Endothelial cell of umbilical vein (primary cell): ENCODE measurements at regions not wholly inside any gene's neighbourhood (a gene's known extent, or its start where the extent isn't known, plus 50 kb on each side); places are given as distances from the start of the nearest gene placed in this dataset.

ENCODE experiments used
- BruUV-seq: library from RNA; stranded (reverse); fragments of 400-500 nt; replicated peaks from 2 replicates; lab custom pipeline; 2021; lab: Mats Ljungman, UMichigan
- CTCF ChIA-PET: fragments of 300-600, 350-600 bp; sonication (Branson Sonifier 250); formaldehyde crosslinking; loops from one replicate; lab custom pipeline; 2021; ENCODE audit warnings: antibody characterized with exemption, inconsistent platforms; lab: Charles Lee
- POLR2A ChIA-PET: fragments of 300-600, 350-600 bp; sonication (Branson Sonifier 250); formaldehyde crosslinking; loops from one replicate; lab custom pipeline; 2021; ENCODE audit warnings: antibody characterized with exemption, inconsistent platforms; lab: Charles Lee
- DNase-seq: peaks from one replicate; pipeline ENCODE4 v3.0.0-alpha.2; 2011; ENCODE audit warnings: low read depth, low spot score
- FAIRE-seq: peaks from 2 replicates; lab custom pipeline; 2011; peaks lifted over from hg19 to GRCh38; lab: Jason Lieb, UNC
- H2AFZ ChIP-seq: 2 replicates; pipeline ENCODE4 v1.6.0; 2012; ENCODE audit warnings: low read depth, low read length, control low read depth, inconsistent platforms
- H3K27ac ChIP-seq: 2 replicates; pipeline ENCODE4 v1.5.1; 2011; ENCODE audit warnings: low read depth, mild to moderate bottlenecking, control low read depth, low read length, moderate library complexity; ENCODE audit not compliant: insufficient read depth
- H3K27me3 ChIP-seq, 2 experiments: 2 replicates each; pipeline versions ENCODE4 v1.6.0 to v1.6.1; 2011; ENCODE audit warnings: low read length in 2 of 2, mixed read lengths in 1 of 2; ENCODE audit not compliant: control insufficient read depth in 2 of 2, insufficient read depth in 2 of 2
- H3K36me3 ChIP-seq, 2 experiments: 2 replicates in 1 of 2; 3 replicates in 1 of 2; pipeline ENCODE4 v1.5.1; 2011; ENCODE audit warnings: low read length in 2 of 2, mild to moderate bottlenecking in 1 of 2, moderate library complexity in 1 of 2; ENCODE audit not compliant: control insufficient read depth in 2 of 2, insufficient read depth in 2 of 2; ENCODE audit errors: extremely low read depth in 1 of 2
- H3K4me1 ChIP-seq: 3 replicates; pipeline ENCODE4 v1.5.1; 2011; ENCODE audit warnings: mild to moderate bottlenecking, low read length; ENCODE audit not compliant: control insufficient read depth, insufficient read depth; ENCODE audit errors: extremely low read depth
- H3K4me2 ChIP-seq: 2 replicates; pipeline ENCODE4 v1.6.1; 2011; ENCODE audit warnings: low read length, control low read depth, mixed read lengths; ENCODE audit not compliant: insufficient read depth
- H3K4me3 ChIP-seq, 3 experiments: fragments of 200-600 bp in 1 of 3; sonication (generic), shearing (Covaris generic) in 1 of 3; replicated peaks in 1 of 3; 2 replicates each; pipeline ENCODE4 v1.5.1; 2011 to 2016; ENCODE audit warnings: control low read depth in 3 of 3, low read length in 3 of 3, mild to moderate bottlenecking in 2 of 3, inconsistent platforms in 1 of 3, low read depth in 1 of 3, moderate library complexity in 1 of 3; ENCODE audit not compliant: insufficient read depth in 1 of 3
- H3K79me2 ChIP-seq: 2 replicates; pipeline ENCODE4 v1.6.0; 2012; ENCODE audit warnings: low read length, inconsistent platforms; ENCODE audit not compliant: control insufficient read depth, insufficient read depth
- H3K9ac ChIP-seq: replicated peaks from 2 replicates; pipeline ENCODE3; 2011; ENCODE audit warnings: low read length, control low read depth; ENCODE audit not compliant: insufficient read depth; ENCODE audit errors: extremely low read depth
- H3K9me1 ChIP-seq: replicated peaks from 3 replicates; pipeline ENCODE4 v1.6.0; 2011; ENCODE audit warnings: mild to moderate bottlenecking, low read length; ENCODE audit not compliant: control insufficient read depth, insufficient read depth; ENCODE audit errors: extremely low read depth
- H3K9me3 ChIP-seq: replicated peaks from 2 replicates; pipeline ENCODE4 v1.5.1; 2012; ENCODE audit warnings: low read length, inconsistent platforms; ENCODE audit not compliant: control insufficient read depth, insufficient read depth
- H4K20me1 ChIP-seq: replicated peaks from 2 replicates; pipeline ENCODE3; 2011; ENCODE audit warnings: mild to moderate bottlenecking, low read length; ENCODE audit not compliant: control insufficient read depth, insufficient read depth; ENCODE audit errors: extremely low read depth
- EZH2 ChIP-seq: IDR thresholded peaks from 2 replicates; pipeline ENCODE4 v1.6.1; 2012; ENCODE audit warnings: borderline replicate concordance, low read depth, mild to moderate bottlenecking, moderate library complexity, low read length, inconsistent platforms; ENCODE audit not compliant: severe bottlenecking
- GATA2 ChIP-seq: IDR thresholded peaks from 2 replicates; pipeline ENCODE4 v1.7.0; 2011; ENCODE audit warnings: low read depth, mild to moderate bottlenecking, moderate library complexity, mixed read lengths, low read length; ENCODE audit not compliant: insufficient read length, insufficient read depth
- JUN ChIP-seq: IDR thresholded peaks from 2 replicates; pipeline ENCODE4 v1.6.1; 2011; ENCODE audit warnings: borderline replicate concordance, low read depth; ENCODE audit not compliant: insufficient read length, insufficient read depth
- MYC ChIP-seq: IDR thresholded peaks from one replicate; pipeline ENCODE4 v1.6.1; 2011; ENCODE audit warnings: mild to moderate bottlenecking, low read depth, low read length
- POLR2A ChIP-seq: IDR thresholded peaks from 2 replicates; pipeline ENCODE4 v1.6.1; 2012; ENCODE audit warnings: low read depth, mild to moderate bottlenecking, control low read depth, low read length
- POLR2AphosphoS5 ChIP-seq: IDR thresholded peaks from 2 replicates; pipeline ENCODE4 v1.6.1; 2012; ENCODE audit warnings: low read depth, mild to moderate bottlenecking, control low read depth, low read length, moderate library complexity; ENCODE audit not compliant: insufficient read depth
- dilution Hi-C: fragments of 300-500 bp; cut with MboI; formaldehyde crosslinking; loops from one replicate; pipeline ENCODE4 v1.15.0; 2019; ENCODE audit warnings: low sequenced_read_pairs; ENCODE audit not compliant: extremely low pct_ligation_motif_present
- intact Hi-C: fragments of 100-400 bp; cut with micrococcal nuclease; formaldehyde crosslinking; loops from one replicate; pipeline ENCODE4 v1.10.0; 2022
- TF ChIP-seq, protein P1 (sequence below), 2 donors: IDR thresholded peaks; 1 replicate in 1 of 2; 2 replicates in 1 of 2; pipeline ENCODE4 v1.5.1; 2011; ENCODE audit warnings: low read length in 2 of 2, mild to moderate bottlenecking in 2 of 2, moderate library complexity in 2 of 2, control low read depth in 1 of 2, inconsistent platforms in 1 of 2, low read depth in 1 of 2; ENCODE audit not compliant: insufficient read depth in 1 of 2; ENCODE audit errors: extremely low read depth in 1 of 2
- TF ChIP-seq, protein P2 (sequence below): IDR thresholded peaks from 2 replicates; pipeline ENCODE4 v1.6.1; 2011; ENCODE audit not compliant: insufficient read depth, insufficient read length

DNA sequence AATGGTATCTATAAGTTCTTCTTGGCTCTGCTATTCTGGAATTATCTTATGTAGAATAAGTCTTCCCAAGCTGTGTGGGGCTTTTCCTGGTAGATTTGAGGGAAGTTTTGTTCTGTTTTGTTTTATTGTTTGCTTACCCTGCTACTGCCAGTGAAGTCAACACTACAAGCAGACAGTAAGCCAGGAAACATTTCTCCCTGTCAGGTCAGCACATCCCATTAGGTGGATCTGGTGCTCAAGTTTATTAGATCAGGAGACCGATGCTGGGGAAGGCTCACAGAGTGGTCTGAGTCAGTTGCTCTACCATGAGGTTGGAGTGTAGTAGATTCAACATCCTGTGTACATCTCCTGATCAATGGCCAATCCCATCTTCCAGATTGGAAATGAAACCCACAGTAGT is 79.1 kb downstream of the ADRB2 start:
- FAIRE-seq (no peak), DNase-seq (no peak)
- Histone ChIP-seq H4K20me1 (no peaks in the 10 kb centered on the region), H3K9ac (no peak overlapping the region), H3K36me3 (no peaks in the 10 kb centered on the region), H3K9me3 (no peaks in the 10 kb centered on the region), H3K27me3 (no peaks in the 10 kb centered on the region), H3K9me1 (no peaks in the 10 kb centered on the region), H3K4me3 (no peak overlapping the region), H3K27ac (no peak overlapping the region), H3K4me1 (peaks cover 21% of the 10 kb centered on the region), H3K4me2 (no peak overlapping the region), H2AFZ (no peak overlapping the region), H3K79me2 (no peaks in the 10 kb centered on the region)
- POLR2A ChIA-PET, result no interaction called here
- intact Hi-C loops (no loop called here), dilution Hi-C loops (no loop called here)
- CTCF ChIA-PET, result interaction anchor here (1.2 to 1.6 kb wide), 3 partner anchors 52 to 164 kb away, joined by 3 to 4 read pairs (median 3); no protein-coding TSS in a partner anchor
- TF ChIP-seq GATA2 (no peak), EZH2 (no peak), POLR2A (no peak), POLR2AphosphoS5 (no peak)
- TF ChIP-seq, protein P1, sequence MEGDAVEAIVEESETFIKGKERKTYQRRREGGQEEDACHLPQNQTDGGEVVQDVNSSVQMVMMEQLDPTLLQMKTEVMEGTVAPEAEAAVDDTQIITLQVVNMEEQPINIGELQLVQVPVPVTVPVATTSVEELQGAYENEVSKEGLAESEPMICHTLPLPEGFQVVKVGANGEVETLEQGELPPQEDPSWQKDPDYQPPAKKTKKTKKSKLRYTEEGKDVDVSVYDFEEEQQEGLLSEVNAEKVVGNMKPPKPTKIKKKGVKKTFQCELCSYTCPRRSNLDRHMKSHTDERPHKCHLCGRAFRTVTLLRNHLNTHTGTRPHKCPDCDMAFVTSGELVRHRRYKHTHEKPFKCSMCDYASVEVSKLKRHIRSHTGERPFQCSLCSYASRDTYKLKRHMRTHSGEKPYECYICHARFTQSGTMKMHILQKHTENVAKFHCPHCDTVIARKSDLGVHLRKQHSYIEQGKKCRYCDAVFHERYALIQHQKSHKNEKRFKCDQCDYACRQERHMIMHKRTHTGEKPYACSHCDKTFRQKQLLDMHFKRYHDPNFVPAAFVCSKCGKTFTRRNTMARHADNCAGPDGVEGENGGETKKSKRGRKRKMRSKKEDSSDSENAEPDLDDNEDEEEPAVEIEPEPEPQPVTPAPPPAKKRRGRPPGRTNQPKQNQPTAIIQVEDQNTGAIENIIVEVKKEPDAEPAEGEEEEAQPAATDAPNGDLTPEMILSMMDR (IDR thresholded peaks at IDR 0.05; ENCODE audit: extremely low read depth in 1 of 2, insufficient read depth in 1 of 2, low read depth in 1 of 2, low read length in 2 of 2), result no peak
- TF ChIP-seq, protein P2, sequence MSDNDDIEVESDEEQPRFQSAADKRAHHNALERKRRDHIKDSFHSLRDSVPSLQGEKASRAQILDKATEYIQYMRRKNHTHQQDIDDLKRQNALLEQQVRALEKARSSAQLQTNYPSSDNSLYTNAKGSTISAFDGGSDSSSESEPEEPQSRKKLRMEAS, result no peak
- BruUV-seq, result no TSS peak

DNA sequence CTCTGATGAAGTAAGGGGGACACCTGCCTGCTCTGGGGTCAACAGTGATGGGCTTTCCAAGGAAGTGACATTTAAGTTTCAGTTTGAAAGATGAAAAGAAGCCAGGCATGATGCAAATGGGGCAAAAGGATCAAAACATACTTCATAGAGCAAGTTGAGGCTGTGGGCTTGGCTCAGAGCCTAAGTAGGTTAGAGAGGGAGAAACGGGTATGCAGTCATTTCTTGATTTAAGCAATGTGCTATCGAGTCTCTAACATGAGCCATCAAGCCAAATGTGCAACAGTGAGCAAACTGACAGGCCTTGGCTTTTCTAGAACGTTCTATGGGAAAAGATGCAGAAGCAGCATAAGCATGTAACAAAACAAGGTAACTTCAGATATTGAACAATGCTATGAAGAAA is 80.6 kb downstream of the ADRB2 start:
- Histone ChIP-seq H3K4me1 (peaks cover 30% of the 10 kb centered on the region), H3K36me3 (no peaks in the 10 kb centered on the region), H3K4me2 (no peak overlapping the region), H3K9me3 (no peaks in the 10 kb centered on the region), H4K20me1 (no peaks in the 10 kb centered on the region), H2AFZ (no peak overlapping the region), H3K27ac (no peak overlapping the region), H3K79me2 (no peaks in the 10 kb centered on the region), H3K9ac (no peak overlapping the region), H3K4me3 (no peak overlapping the region), H3K27me3 (no peaks in the 10 kb centered on the region), H3K9me1 (no peaks in the 10 kb centered on the region)
- FAIRE-seq, result no peak
- BruUV-seq, result no TSS peak
- intact Hi-C loops, result no loop called here
- dilution Hi-C loops, result no loop called here
- DNase-seq, result no peak
- TF ChIP-seq MYC (no peak), JUN (no peak), POLR2AphosphoS5 (no peak)
- POLR2A ChIA-PET, result no interaction called here
- CTCF ChIA-PET, result interaction anchor here (1.0 kb wide), 1 partner anchor 51 kb away, joined by 4 read pairs; no protein-coding TSS in a partner anchor
